ENCODE measurements at regions not wholly inside any gene's neighbourhood (a gene's known extent, or its start where the extent isn't known, plus 50 kb on each side); places are given as distances from the start of the nearest gene placed in this dataset.

DNA sequence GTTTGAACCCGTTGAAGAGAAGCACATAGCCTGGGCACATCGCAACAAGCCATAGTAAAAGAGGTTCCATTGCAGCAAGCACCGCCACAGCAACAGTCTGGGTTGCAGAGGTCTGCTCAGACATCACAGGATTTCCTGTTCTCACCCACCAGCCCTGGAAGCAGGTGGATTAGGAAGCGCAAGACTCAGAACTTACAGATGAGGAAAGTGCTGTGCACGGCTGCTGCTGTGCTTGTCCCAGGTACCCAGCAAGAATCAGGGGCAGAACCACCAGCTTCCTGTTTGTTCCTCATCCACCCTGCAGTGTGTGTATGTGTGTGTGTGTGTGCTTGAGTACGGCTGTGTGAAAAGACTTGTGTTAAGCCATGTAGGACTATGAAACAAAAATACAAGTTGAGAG lies 124.7 kb upstream of the IRX2 start:
- TF ChIP-seq ZNF396 (CRISPR knock-in tag; IDR thresholded peaks at IDR 0.05; ENCODE audit: borderline replicate concordance) (no peak), HMGA2 (CRISPR knock-in tag; IDR thresholded peaks at IDR 0.05) (no peak), PRDM15 (CRISPR knock-in tag; IDR thresholded peaks at IDR 0.05) (no peak), ESRRA (CRISPR knock-in tag; IDR thresholded peaks at IDR 0.05; ENCODE audit: borderline replicate concordance) (no peak), NR2C2 (CRISPR knock-in tag; IDR thresholded peaks at IDR 0.05) (no peak), SP1 (CRISPR knock-in tag; conservative IDR thresholded peaks at IDR 0.05) (no peak), RORB (CRISPR knock-in tag; IDR thresholded peaks at IDR 0.05) (no peak), ZNF263 (CRISPR knock-in tag; IDR thresholded peaks at IDR 0.05; ENCODE audit: low read depth) (no peak), ZNF232 (CRISPR knock-in tag; IDR thresholded peaks at IDR 0.05) (no peak), SMAD3 (CRISPR knock-in tag; IDR thresholded peaks at IDR 0.05; ENCODE audit: borderline replicate concordance) (no peak), ATF1 (CRISPR knock-in tag; IDR thresholded peaks at IDR 0.05) (no peak), MYBL2 (CRISPR knock-in tag; IDR thresholded peaks at IDR 0.05) (no peak)
- TF ChIP-seq, protein P1, sequence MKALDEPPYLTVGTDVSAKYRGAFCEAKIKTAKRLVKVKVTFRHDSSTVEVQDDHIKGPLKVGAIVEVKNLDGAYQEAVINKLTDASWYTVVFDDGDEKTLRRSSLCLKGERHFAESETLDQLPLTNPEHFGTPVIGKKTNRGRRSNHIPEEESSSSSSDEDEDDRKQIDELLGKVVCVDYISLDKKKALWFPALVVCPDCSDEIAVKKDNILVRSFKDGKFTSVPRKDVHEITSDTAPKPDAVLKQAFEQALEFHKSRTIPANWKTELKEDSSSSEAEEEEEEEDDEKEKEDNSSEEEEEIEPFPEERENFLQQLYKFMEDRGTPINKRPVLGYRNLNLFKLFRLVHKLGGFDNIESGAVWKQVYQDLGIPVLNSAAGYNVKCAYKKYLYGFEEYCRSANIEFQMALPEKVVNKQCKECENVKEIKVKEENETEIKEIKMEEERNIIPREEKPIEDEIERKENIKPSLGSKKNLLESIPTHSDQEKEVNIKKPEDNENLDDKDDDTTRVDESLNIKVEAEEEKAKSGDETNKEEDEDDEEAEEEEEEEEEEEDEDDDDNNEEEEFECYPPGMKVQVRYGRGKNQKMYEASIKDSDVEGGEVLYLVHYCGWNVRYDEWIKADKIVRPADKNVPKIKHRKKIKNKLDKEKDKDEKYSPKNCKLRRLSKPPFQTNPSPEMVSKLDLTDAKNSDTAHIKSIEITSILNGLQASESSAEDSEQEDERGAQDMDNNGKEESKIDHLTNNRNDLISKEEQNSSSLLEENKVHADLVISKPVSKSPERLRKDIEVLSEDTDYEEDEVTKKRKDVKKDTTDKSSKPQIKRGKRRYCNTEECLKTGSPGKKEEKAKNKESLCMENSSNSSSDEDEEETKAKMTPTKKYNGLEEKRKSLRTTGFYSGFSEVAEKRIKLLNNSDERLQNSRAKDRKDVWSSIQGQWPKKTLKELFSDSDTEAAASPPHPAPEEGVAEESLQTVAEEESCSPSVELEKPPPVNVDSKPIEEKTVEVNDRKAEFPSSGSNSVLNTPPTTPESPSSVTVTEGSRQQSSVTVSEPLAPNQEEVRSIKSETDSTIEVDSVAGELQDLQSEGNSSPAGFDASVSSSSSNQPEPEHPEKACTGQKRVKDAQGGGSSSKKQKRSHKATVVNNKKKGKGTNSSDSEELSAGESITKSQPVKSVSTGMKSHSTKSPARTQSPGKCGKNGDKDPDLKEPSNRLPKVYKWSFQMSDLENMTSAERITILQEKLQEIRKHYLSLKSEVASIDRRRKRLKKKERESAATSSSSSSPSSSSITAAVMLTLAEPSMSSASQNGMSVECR (CRISPR knock-in tag; IDR thresholded peaks at IDR 0.05; ENCODE audit: borderline replicate concordance): no peak
- TF ChIP-seq, protein P2, sequence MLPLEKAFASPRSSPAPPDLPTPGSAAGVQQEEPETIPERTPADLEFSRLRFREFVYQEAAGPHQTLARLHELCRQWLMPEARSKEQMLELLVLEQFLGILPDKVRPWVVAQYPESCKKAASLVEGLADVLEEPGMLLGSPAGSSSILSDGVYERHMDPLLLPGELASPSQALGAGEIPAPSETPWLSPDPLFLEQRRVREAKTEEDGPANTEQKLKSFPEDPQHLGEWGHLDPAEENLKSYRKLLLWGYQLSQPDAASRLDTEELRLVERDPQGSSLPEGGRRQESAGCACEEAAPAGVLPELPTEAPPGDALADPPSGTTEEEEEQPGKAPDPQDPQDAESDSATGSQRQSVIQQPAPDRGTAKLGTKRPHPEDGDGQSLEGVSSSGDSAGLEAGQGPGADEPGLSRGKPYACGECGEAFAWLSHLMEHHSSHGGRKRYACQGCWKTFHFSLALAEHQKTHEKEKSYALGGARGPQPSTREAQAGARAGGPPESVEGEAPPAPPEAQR (CRISPR knock-in tag; IDR thresholded peaks at IDR 0.05): no peak
- TF ChIP-seq, protein P3, sequence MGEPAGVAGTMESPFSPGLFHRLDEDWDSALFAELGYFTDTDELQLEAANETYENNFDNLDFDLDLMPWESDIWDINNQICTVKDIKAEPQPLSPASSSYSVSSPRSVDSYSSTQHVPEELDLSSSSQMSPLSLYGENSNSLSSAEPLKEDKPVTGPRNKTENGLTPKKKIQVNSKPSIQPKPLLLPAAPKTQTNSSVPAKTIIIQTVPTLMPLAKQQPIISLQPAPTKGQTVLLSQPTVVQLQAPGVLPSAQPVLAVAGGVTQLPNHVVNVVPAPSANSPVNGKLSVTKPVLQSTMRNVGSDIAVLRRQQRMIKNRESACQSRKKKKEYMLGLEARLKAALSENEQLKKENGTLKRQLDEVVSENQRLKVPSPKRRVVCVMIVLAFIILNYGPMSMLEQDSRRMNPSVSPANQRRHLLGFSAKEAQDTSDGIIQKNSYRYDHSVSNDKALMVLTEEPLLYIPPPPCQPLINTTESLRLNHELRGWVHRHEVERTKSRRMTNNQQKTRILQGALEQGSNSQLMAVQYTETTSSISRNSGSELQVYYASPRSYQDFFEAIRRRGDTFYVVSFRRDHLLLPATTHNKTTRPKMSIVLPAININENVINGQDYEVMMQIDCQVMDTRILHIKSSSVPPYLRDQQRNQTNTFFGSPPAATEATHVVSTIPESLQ (CRISPR knock-in tag; IDR thresholded peaks at IDR 0.05): no peak
- TF ChIP-seq, protein P4, sequence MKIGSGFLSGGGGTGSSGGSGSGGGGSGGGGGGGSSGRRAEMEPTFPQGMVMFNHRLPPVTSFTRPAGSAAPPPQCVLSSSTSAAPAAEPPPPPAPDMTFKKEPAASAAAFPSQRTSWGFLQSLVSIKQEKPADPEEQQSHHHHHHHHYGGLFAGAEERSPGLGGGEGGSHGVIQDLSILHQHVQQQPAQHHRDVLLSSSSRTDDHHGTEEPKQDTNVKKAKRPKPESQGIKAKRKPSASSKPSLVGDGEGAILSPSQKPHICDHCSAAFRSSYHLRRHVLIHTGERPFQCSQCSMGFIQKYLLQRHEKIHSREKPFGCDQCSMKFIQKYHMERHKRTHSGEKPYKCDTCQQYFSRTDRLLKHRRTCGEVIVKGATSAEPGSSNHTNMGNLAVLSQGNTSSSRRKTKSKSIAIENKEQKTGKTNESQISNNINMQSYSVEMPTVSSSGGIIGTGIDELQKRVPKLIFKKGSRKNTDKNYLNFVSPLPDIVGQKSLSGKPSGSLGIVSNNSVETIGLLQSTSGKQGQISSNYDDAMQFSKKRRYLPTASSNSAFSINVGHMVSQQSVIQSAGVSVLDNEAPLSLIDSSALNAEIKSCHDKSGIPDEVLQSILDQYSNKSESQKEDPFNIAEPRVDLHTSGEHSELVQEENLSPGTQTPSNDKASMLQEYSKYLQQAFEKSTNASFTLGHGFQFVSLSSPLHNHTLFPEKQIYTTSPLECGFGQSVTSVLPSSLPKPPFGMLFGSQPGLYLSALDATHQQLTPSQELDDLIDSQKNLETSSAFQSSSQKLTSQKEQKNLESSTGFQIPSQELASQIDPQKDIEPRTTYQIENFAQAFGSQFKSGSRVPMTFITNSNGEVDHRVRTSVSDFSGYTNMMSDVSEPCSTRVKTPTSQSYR (CRISPR knock-in tag; IDR thresholded peaks at IDR 0.05): no peak
- ChIA-PET CTCF (no interaction called here), POLR2A (no interaction called here)
- H3K9me3 Mint-ChIP-seq: peaks cover 35% of the 10 kb centered on the region
- H3K4me1 Mint-ChIP-seq: 0 out of 2 replicates have a peak, but pooled peaks cover 2% of the 10 kb centered on the region
- no peaks in the 10 kb centered on the region for H3K27me3 Mint-ChIP-seq (ENCODE audit: low read depth)
- ATAC-seq (no peak), DNase-seq (ENCODE audit: low spot score) (no peak)
- no peak overlapping the region for H3K4me3 Mint-ChIP-seq
- peaks cover 33% of the 10 kb centered on the region for H3K36me3 Mint-ChIP-seq
- H3K27ac Mint-ChIP-seq: no peak overlapping the region

All from WTC11 (cell line).